H1 (cell line): ENCODE measurements at regions not wholly inside any gene's neighbourhood (a gene's known extent, or its start where the extent isn't known, plus 50 kb on each side); places are given as distances from the start of the nearest gene placed in this dataset.

Experiments
- EP300 ChIP-seq, 2 experiments: IDR thresholded peaks; 1 replicate in 1 of 2; 2 replicates in 1 of 2; pipeline ENCODE4 v1.6.1; 2011 to 2012; ENCODE audit warnings: low read depth in 2 of 2, low read length in 2 of 2, mild to moderate bottlenecking in 2 of 2, borderline replicate concordance in 1 of 2, inconsistent platforms in 1 of 2, moderate library complexity in 1 of 2
- EZH2 ChIP-seq: fragments of 200-600 bp; sonication (generic); IDR thresholded peaks from 2 replicates; pipeline ENCODE4 v1.7.1; 2012; ENCODE audit warnings: low read depth, mild to moderate bottlenecking, moderate library complexity, low read length, inconsistent platforms; ENCODE audit not compliant: severe bottlenecking
- KDM5A ChIP-seq: fragments of 200-600 bp; IDR thresholded peaks from 2 replicates; pipeline ENCODE4 v1.7.1; 2012; ENCODE audit warnings: mild to moderate bottlenecking, low read length, inconsistent platforms, mixed read lengths
- POLR2A ChIP-seq, 2 experiments: IDR thresholded peaks; 1 replicate in 1 of 2; 2 replicates in 1 of 2; pipeline ENCODE4 v1.6.1; 2011; ENCODE audit warnings: low read depth in 2 of 2, low read length in 2 of 2, mild to moderate bottlenecking in 2 of 2; ENCODE audit errors: control extremely low read depth in 1 of 2
- SIN3A ChIP-seq, 2 experiments: IDR thresholded peaks in 1 of 2; conservative IDR thresholded peaks in 1 of 2; 2 replicates each; pipeline ENCODE4 v1.6.1; 2011 to 2012; ENCODE audit warnings: low read length in 2 of 2, improper control_type of control experiment in 1 of 2, low read depth in 1 of 2, mild to moderate bottlenecking in 1 of 2
- SP1 ChIP-seq: IDR thresholded peaks from 2 replicates; pipeline ENCODE4 v1.6.1; 2011; ENCODE audit warnings: low read depth, low read length
- SRF ChIP-seq: IDR thresholded peaks from 2 replicates; pipeline ENCODE4 v1.6.1; 2011; ENCODE audit warnings: mild to moderate bottlenecking, low read depth, low read length, moderate library complexity
- ZNF274 ChIP-seq: IDR thresholded peaks from 2 replicates; pipeline ENCODE4 v1.7.0; 2012; ENCODE audit warnings: low read length, borderline replicate concordance; ENCODE audit errors: extremely low read depth
- TF ChIP-seq, protein P1 (sequence below), 3 experiments: IDR thresholded peaks; 1 replicate in 2 of 3; 2 replicates in 1 of 3; pipeline versions ENCODE4 v1.5.1 to v1.6.1; 2011; ENCODE audit warnings: low read length in 3 of 3, mild to moderate bottlenecking in 3 of 3, inconsistent platforms in 2 of 3, low read depth in 1 of 3, moderate library complexity in 1 of 3; ENCODE audit not compliant: insufficient read depth in 1 of 3; ENCODE audit errors: control extremely low read depth in 1 of 3
- TF ChIP-seq, protein P2 (sequence below): IDR thresholded peaks from 2 replicates; pipeline ENCODE4 v1.6.1; 2012; ENCODE audit warnings: inconsistent platforms
- TF ChIP-seq, protein P3 (sequence below): IDR thresholded peaks from 2 replicates; pipeline ENCODE4 v1.6.1; 2011; ENCODE audit warnings: low read depth, mild to moderate bottlenecking, low read length; ENCODE audit not compliant: insufficient read depth

DNA sequence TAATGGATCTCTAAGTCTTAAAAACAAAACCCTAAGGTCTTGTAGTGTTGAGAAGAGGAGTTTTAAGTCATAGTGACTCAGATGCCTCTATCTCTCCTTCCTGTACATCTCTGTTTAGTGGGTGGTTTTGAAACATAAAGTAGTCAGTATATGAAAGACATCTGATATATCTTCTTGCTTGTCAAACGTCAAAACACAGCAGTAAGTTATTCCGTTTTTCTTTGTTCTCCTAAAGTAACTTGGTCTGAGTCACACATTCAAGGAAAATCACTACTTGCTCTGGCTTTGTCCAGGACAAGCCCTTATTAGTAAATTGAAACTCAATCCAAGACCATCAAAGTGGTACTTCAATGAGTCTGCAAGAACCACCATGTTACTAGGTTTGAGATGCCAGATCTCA is 1172.5 kb downstream of the BCL11B start:
- TF ChIP-seq EZH2, result no peak
- TF ChIP-seq POLR2A (IDR thresholded peaks at IDR 0.05; ENCODE audit: control extremely low read depth in 1 of 2, low read depth in 2 of 2, low read length in 2 of 2), result no peak
- no peak for TF ChIP-seq SIN3A (conservative IDR thresholded peaks at IDR 0.05 in 1 of 2, IDR thresholded peaks at IDR 0.05 in 1 of 2; ENCODE audit: low read depth in 1 of 2, low read length in 2 of 2)
- no peak for TF ChIP-seq ZNF274
- no peak for TF ChIP-seq EP300 (IDR thresholded peaks at IDR 0.05; ENCODE audit: borderline replicate concordance in 1 of 2, low read depth in 2 of 2, low read length in 2 of 2)
- TF ChIP-seq, protein P1, sequence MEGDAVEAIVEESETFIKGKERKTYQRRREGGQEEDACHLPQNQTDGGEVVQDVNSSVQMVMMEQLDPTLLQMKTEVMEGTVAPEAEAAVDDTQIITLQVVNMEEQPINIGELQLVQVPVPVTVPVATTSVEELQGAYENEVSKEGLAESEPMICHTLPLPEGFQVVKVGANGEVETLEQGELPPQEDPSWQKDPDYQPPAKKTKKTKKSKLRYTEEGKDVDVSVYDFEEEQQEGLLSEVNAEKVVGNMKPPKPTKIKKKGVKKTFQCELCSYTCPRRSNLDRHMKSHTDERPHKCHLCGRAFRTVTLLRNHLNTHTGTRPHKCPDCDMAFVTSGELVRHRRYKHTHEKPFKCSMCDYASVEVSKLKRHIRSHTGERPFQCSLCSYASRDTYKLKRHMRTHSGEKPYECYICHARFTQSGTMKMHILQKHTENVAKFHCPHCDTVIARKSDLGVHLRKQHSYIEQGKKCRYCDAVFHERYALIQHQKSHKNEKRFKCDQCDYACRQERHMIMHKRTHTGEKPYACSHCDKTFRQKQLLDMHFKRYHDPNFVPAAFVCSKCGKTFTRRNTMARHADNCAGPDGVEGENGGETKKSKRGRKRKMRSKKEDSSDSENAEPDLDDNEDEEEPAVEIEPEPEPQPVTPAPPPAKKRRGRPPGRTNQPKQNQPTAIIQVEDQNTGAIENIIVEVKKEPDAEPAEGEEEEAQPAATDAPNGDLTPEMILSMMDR (IDR thresholded peaks at IDR 0.05; ENCODE audit: control extremely low read depth in 1 of 3, insufficient read depth in 1 of 3, low read depth in 1 of 3, low read length in 3 of 3), result no peak
- TF ChIP-seq SP1, result no peak
- no peak for TF ChIP-seq KDM5A
- TF ChIP-seq, protein P2, sequence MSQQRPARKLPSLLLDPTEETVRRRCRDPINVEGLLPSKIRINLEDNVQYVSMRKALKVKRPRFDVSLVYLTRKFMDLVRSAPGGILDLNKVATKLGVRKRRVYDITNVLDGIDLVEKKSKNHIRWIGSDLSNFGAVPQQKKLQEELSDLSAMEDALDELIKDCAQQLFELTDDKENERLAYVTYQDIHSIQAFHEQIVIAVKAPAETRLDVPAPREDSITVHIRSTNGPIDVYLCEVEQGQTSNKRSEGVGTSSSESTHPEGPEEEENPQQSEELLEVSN, result no peak
- TF ChIP-seq, protein P3, sequence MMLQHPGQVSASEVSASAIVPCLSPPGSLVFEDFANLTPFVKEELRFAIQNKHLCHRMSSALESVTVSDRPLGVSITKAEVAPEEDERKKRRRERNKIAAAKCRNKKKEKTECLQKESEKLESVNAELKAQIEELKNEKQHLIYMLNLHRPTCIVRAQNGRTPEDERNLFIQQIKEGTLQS, result no peak
- no peak for TF ChIP-seq SRF
